Gastrocnemius medialis (tissue), 4 donors: ENCODE measurements at regions not wholly inside any gene's neighbourhood (a gene's known extent, or its start where the extent isn't known, plus 50 kb on each side); places are given as distances from the start of the nearest gene placed in this dataset.

ENCODE experiments used
- CTCF ChIP-seq, 5 experiments: fragments of 450-650 bp in 3 of 5; fragments of 200-600 bp in 2 of 5; sonication (generic) in 2 of 5; IDR thresholded peaks in 4 of 5; conservative IDR thresholded peaks in 1 of 5; 1 replicate in 4 of 5; 2 replicates in 1 of 5; pipeline ENCODE4 v1.5.1; 2016 to 2019; ENCODE audit warnings: antibody characterized with exemption in 5 of 5, mild to moderate bottlenecking in 3 of 5, moderate library complexity in 3 of 5
- POLR2A ChIP-seq, 2 donors: fragments of 450-650 bp; IDR thresholded peaks; one replicate each; pipeline ENCODE4 v1.6.1; 2017; ENCODE audit warnings: antibody characterized with exemption in 2 of 2, mild to moderate bottlenecking in 2 of 2, moderate library complexity in 2 of 2

- TF ChIP-seq CTCF (IDR thresholded peaks at IDR 0.05 in 4 of 5, conservative IDR thresholded peaks at IDR 0.05 in 1 of 5) (no peak), POLR2A (IDR thresholded peaks at IDR 0.05) (no peak)
Measured at GRCh38 chr2:138382672-138383071, 118.9 kb upstream of the SPOPL start.
